Skeletal muscle tissue (tissue), 3 donors: ENCODE measurements at regions not wholly inside any gene's neighbourhood (a gene's known extent, or its start where the extent isn't known, plus 50 kb on each side); places are given as distances from the start of the nearest gene placed in this dataset.

ENCODE experiments used
- H3K27ac ChIP-seq: one replicate; pipeline ENCODE4 v1.7.0; 2013; ENCODE audit warnings: mild to moderate bottlenecking, low read depth, low read length, inconsistent platforms
- H3K27me3 ChIP-seq, 3 donors: one replicate each; pipeline ENCODE4 v1.7.0; 2013; ENCODE audit warnings: low read length in 3 of 3; ENCODE audit not compliant: control insufficient read depth in 3 of 3, insufficient read depth in 3 of 3
- H3K36me3 ChIP-seq, 3 donors: one replicate each; pipeline ENCODE4 v1.7.0; 2013; ENCODE audit warnings: low read length in 3 of 3; ENCODE audit not compliant: control insufficient read depth in 3 of 3, insufficient read depth in 3 of 3
- H3K4me1 ChIP-seq, 3 donors: one replicate each; pipeline ENCODE4 v1.7.0; 2013; ENCODE audit warnings: low read length in 3 of 3, mild to moderate bottlenecking in 3 of 3; ENCODE audit not compliant: control insufficient read depth in 3 of 3, insufficient read depth in 3 of 3
- H3K4me3 ChIP-seq, 3 donors: one replicate each; pipeline ENCODE4 v1.7.0; 2013; ENCODE audit warnings: low read length in 3 of 3
- H3K9ac ChIP-seq, 3 donors: one replicate each; pipeline ENCODE4 v1.7.0; 2013; ENCODE audit warnings: low read length in 3 of 3, mild to moderate bottlenecking in 3 of 3, moderate library complexity in 2 of 3, low read depth in 1 of 3
- H3K9me3 ChIP-seq, 3 donors: one replicate each; pipeline ENCODE4 v1.7.0; 2013; ENCODE audit warnings: low read length in 3 of 3; ENCODE audit not compliant: control insufficient read depth in 3 of 3
- donor health status: Osteomylitis.

DNA sequence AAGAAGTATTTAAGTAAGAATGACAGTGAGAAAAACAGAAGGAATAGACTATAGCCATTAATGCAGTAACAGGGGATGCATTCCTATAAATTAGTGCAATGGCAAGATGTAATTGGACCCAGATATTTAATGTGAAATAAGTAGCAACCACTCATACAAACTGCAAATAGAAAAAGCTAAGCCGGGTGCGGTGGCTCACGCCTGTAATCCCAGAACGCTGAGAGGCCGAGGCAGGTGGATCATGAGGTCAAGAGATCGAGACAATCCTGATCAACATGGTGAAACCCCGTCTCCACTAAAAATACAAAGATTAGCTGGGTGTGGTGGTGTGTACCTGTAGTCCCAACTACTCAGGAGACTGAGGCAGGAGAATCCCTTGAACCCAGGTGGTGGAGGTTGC lies 845.8 kb downstream of the PDHA2 start:
- Histone ChIP-seq H3K27ac (no peak overlapping the region), H3K27me3 (no peaks in the 10 kb centered on the region), H3K4me3 (no peak overlapping the region), H3K9me3 (no peaks in the 10 kb centered on the region), H3K36me3 (no peaks in the 10 kb centered on the region), H3K9ac (no peak overlapping the region), H3K4me1 (no peaks in the 10 kb centered on the region)

DNA sequence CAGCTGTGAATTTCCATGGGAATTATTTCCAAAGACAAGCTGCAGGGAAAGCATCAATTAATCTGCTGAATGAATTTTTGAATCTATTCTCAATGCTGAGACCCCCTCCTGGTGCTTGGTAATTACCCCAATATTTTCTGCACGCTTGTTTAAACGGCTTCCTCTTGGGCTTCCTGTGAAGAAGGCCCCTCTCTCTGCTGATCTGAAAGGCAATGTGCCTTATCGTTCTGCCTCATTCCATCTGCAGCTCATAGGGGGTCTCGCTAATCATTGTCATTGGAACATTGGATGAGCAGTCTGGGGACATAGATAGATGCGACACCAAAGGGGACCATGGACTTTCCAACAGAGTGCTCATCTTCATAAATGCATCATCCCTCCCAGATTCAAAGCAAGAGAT lies 851.6 kb downstream of the PDHA2 start:
- Histone ChIP-seq H3K27me3 (no peaks in the 10 kb centered on the region), H3K36me3 (no peaks in the 10 kb centered on the region), H3K27ac (no peak overlapping the region), H3K9me3 (no peaks in the 10 kb centered on the region), H3K4me3 (no peak overlapping the region), H3K4me1 (no peaks in the 10 kb centered on the region), H3K9ac (no peak overlapping the region)

DNA sequence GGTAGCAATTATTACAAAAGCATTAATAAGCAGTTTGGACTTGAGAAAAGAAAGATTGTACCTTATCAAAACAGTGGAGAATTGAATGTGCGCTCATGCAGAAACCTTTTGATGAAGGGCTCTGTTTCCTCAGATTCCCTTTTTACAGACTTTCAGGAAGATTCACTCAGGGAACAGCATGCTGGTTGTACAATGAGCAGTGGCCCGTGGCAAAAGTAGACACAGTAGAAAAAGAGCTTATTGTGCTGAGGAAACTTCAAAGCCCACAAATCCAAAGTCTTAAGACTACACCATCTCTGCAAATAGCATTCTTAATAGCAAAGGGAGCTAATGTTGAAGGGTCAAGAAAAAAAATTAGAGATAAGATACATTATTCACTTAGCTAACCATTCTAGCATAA lies 858.9 kb downstream of the PDHA2 start:
- no peaks in the 10 kb centered on the region for H3K9me3 ChIP-seq
- H3K4me1 ChIP-seq = no peaks in the 10 kb centered on the region
- H3K9ac ChIP-seq = no peak overlapping the region
- H3K27ac ChIP-seq = no peak overlapping the region
- no peak overlapping the region for H3K4me3 ChIP-seq
- H3K36me3 ChIP-seq = no peaks in the 10 kb centered on the region
- no peaks in the 10 kb centered on the region for H3K27me3 ChIP-seq

- Histone ChIP-seq H3K27me3 (no peaks in the 10 kb centered on the region), H3K4me3 (no peak overlapping the region), H3K9me3 (no peaks in the 10 kb centered on the region), H3K4me1 (no peaks in the 10 kb centered on the region), H3K27ac (no peak overlapping the region), H3K36me3 (no peaks in the 10 kb centered on the region), H3K9ac (no peak overlapping the region)
Measured at GRCh38 chr4:96703265-96703664, 863.4 kb downstream of the PDHA2 start.

GRCh38 chr4:96708766-96709165 lies 868.9 kb downstream of the PDHA2 start:
- Histone ChIP-seq H3K36me3 (no peaks in the 10 kb centered on the region), H3K27ac (no peak overlapping the region), H3K9ac (no peak overlapping the region), H3K9me3 (no peaks in the 10 kb centered on the region), H3K4me3 (no peak overlapping the region), H3K27me3 (no peaks in the 10 kb centered on the region), H3K4me1 (no peaks in the 10 kb centered on the region)

DNA sequence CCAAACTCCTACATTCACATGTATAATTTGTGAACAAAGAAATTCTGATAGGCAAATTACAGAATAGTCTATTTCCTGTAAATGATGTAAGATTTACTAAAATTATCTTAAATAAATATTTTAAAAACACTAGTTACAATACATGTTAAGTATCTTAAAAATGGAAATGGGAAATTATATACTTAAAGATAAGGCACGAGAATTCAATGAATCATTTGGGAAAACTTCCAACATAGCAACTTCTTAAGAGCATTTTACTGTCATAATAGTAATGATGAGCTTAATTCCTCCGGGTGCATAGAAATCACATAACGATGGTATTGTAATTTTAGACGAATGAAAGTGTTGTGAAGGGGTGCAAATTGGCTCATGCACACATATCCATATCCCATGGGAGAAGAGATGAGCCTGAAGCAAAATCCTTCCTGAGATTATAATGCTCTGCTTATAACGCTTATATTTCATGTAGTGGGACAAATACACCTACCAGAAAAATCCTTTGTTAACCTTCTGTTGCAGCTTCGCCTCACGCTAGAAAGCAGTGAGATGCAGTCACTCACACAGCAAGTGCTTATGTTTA lies 873.5 kb downstream of the PDHA2 start:
- H3K4me3 ChIP-seq = no peak overlapping the region
- H3K9me3 ChIP-seq = no peaks in the 10 kb centered on the region
- no peak overlapping the region for H3K27ac ChIP-seq
- no peak overlapping the region for H3K9ac ChIP-seq
- H3K27me3 ChIP-seq = no peaks in the 10 kb centered on the region
- no peaks in the 10 kb centered on the region for H3K36me3 ChIP-seq
- H3K4me1 ChIP-seq = no peaks in the 10 kb centered on the region

DNA sequence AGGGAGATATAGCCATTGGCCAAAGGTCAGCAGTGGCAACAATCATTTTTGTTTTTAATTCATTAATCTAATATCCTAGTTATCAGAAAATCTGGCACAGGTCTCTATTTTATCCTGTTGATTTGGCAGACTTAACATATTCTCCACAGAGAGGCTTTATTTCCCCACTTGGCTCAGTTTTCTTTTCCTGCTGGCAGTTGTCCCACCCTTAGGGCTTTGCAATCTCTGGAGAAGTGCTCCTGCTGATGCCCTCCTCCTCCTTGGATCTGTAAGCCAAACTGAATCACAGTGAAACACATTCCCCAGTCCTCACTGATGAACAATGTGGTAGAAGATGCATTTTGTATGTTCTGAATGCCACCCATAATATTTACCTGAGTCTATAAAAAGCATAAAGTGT lies 889.7 kb downstream of the PDHA2 start:
- Histone ChIP-seq H3K27me3 (no peaks in the 10 kb centered on the region), H3K9ac (no peak overlapping the region), H3K4me3 (no peak overlapping the region), H3K9me3 (no peaks in the 10 kb centered on the region), H3K27ac (no peak overlapping the region), H3K36me3 (no peaks in the 10 kb centered on the region), H3K4me1 (no peaks in the 10 kb centered on the region)

DNA sequence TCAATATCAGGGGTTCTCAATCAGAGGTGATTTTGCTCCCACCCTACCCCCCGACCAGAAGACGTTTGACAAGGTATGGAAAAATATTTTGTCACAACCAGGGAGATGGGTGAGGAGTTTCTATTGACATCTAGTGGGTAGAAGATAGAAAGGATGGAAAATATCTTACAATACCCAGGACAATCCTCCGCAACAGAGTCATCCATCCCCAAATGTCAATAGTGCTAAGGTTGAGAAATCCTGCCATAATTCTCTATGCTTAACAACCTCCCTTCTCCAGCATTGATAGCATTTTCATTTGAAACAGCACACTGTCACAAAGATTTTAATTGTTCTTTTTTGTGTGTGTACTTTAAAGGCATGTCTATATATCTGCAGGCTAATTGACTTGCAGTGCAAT lies 890.5 kb downstream of the PDHA2 start:
- H3K9ac ChIP-seq = no peak overlapping the region
- H3K4me3 ChIP-seq = no peak overlapping the region
- H3K27ac ChIP-seq = no peak overlapping the region
- no peaks in the 10 kb centered on the region for H3K9me3 ChIP-seq
- no peaks in the 10 kb centered on the region for H3K4me1 ChIP-seq
- no peaks in the 10 kb centered on the region for H3K36me3 ChIP-seq
- H3K27me3 ChIP-seq = no peaks in the 10 kb centered on the region

GRCh38 chr4:96736352-96736889 lies 896.5 kb downstream of the PDHA2 start:
- Histone ChIP-seq H3K9me3 (no peaks in the 10 kb centered on the region), H3K4me3 (no peak overlapping the region), H3K4me1 (no peaks in the 10 kb centered on the region), H3K36me3 (no peaks in the 10 kb centered on the region), H3K27ac (no peak overlapping the region), H3K27me3 (no peaks in the 10 kb centered on the region), H3K9ac (no peak overlapping the region)

GRCh38 chr4:96739101-96739500 lies 899.2 kb downstream of the PDHA2 start:
- Histone ChIP-seq H3K27ac (no peak overlapping the region), H3K9ac (no peak overlapping the region), H3K9me3 (peaks cover 0 to 3% (median 2%) of the 10 kb centered on the region in 3 donors), H3K36me3 (no peaks in the 10 kb centered on the region), H3K27me3 (no peaks in the 10 kb centered on the region), H3K4me3 (no peak overlapping the region), H3K4me1 (no peaks in the 10 kb centered on the region)
